Breast epithelium (tissue), 4 donors: ENCODE measurements at regions not wholly inside any gene's neighbourhood (a gene's known extent, or its start where the extent isn't known, plus 50 kb on each side); places are given as distances from the start of the nearest gene placed in this dataset.

Experiments
- DNase-seq, 2 donors: peaks; one replicate each; pipeline ENCODE4 v3.0.0-alpha.2; 2019; ENCODE audit warnings: low spot score in 2 of 2
- H3K27ac ChIP-seq, 2 donors: fragments of 200-600 bp; sonication (generic) in 1 of 2; one replicate each; pipeline ENCODE4 v1.5.1; 2016 to 2019; ENCODE audit warnings: mild to moderate bottlenecking in 1 of 2
- H3K27me3 ChIP-seq, 2 donors: fragments of 200-600 bp; sonication (generic) in 1 of 2; one replicate each; pipeline versions ENCODE4 v1.5.1 to v1.6.0; 2017 to 2019; ENCODE audit warnings: control low read depth in 1 of 2, mild to moderate bottlenecking in 1 of 2
- H3K36me3 ChIP-seq: fragments of 200-600 bp; one replicate; pipeline ENCODE4 v1.5.1; 2019
- H3K4me1 ChIP-seq, 2 donors: fragments of 200-600 bp; sonication (generic); one replicate each; pipeline ENCODE4 v1.5.1; 2016 to 2019; ENCODE audit warnings: control low read depth in 1 of 2
- H3K4me3 ChIP-seq, 3 donors: fragments of 200-600 bp; sonication (generic); 1 replicate in 2 of 3; 2 replicates in 1 of 3; pipeline ENCODE4 v1.5.1; 2016 to 2019; ENCODE audit warnings: mild to moderate bottlenecking in 3 of 3, moderate library complexity in 2 of 3
- H3K9me3 ChIP-seq, 2 donors: fragments of 200-600 bp; sonication (generic) in 1 of 2; one replicate each; pipeline ENCODE4 v1.5.1; 2016 to 2019; ENCODE audit warnings: control low read depth in 1 of 2
- POLR2A ChIP-seq: fragments of 450-650 bp; IDR thresholded peaks from one replicate; pipeline ENCODE4 v1.6.1; 2016; ENCODE audit warnings: antibody characterized with exemption, mild to moderate bottlenecking, moderate library complexity
- POLR2AphosphoS5 ChIP-seq, 3 donors: sonication (generic); formaldehyde crosslinking; IDR thresholded peaks; one replicate each; pipeline ENCODE4 v1.6.1; 2017; ENCODE audit warnings: antibody characterized with exemption in 3 of 3
- intact Hi-C: fragments of 100-400 bp; cut with DNase I; formaldehyde crosslinking; loops from one replicate; pipeline ENCODE4 v1.15.1; 2023; ENCODE audit warnings: low total_unique reads
- TF ChIP-seq, protein P1 (sequence below), 3 donors: fragments of 450-650 bp; IDR thresholded peaks; one replicate each; pipeline ENCODE4 v1.5.1; 2016 to 2017; ENCODE audit warnings: antibody characterized with exemption in 3 of 3, mild to moderate bottlenecking in 3 of 3, moderate library complexity in 3 of 3

DNA sequence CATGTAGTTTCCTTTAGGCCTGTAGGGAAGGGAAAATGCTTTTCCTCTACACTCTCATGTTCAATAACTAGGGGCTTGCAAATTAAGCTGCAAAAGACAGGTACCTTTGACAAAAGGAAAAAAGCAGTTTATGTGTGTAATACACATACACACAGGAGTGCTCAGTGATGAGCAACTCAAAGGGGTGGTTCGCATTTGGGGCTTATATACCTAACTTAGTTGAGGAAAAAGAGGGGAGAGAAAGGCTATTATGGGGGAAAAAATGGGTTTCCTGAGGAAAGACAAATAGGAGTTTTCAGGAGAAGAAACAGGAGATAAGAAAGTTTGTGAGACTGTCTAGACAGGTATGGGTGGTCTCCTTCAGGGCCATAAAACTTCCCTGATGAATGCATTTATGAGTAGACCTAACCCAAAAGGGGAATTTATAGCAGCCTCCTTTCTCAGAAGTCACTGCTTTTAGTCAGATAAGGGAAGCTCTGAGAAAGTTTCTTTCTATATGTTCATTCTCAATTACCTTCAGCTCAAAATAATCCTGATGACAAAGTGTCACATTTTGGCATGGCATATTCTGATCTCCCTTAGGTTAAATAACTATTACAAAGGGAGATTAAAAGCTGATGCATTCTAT, 55.2 kb upstream of the EZH2 start:
- Histone ChIP-seq H3K27ac (no peak overlapping the region), H3K4me3 (no peak overlapping the region), H3K36me3 (no peaks in the 10 kb centered on the region), H3K27me3 (no peaks in the 10 kb centered on the region), H3K9me3 (no peaks in the 10 kb centered on the region), H3K4me1 (no peaks in the 10 kb centered on the region)
- TF ChIP-seq, protein P1, sequence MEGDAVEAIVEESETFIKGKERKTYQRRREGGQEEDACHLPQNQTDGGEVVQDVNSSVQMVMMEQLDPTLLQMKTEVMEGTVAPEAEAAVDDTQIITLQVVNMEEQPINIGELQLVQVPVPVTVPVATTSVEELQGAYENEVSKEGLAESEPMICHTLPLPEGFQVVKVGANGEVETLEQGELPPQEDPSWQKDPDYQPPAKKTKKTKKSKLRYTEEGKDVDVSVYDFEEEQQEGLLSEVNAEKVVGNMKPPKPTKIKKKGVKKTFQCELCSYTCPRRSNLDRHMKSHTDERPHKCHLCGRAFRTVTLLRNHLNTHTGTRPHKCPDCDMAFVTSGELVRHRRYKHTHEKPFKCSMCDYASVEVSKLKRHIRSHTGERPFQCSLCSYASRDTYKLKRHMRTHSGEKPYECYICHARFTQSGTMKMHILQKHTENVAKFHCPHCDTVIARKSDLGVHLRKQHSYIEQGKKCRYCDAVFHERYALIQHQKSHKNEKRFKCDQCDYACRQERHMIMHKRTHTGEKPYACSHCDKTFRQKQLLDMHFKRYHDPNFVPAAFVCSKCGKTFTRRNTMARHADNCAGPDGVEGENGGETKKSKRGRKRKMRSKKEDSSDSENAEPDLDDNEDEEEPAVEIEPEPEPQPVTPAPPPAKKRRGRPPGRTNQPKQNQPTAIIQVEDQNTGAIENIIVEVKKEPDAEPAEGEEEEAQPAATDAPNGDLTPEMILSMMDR (IDR thresholded peaks at IDR 0.05): no peak
- TF ChIP-seq POLR2A (no peak), POLR2AphosphoS5 (IDR thresholded peaks at IDR 0.05) (no peak)
- intact Hi-C loops: no loop called here
- DNase-seq: no peak

DNA sequence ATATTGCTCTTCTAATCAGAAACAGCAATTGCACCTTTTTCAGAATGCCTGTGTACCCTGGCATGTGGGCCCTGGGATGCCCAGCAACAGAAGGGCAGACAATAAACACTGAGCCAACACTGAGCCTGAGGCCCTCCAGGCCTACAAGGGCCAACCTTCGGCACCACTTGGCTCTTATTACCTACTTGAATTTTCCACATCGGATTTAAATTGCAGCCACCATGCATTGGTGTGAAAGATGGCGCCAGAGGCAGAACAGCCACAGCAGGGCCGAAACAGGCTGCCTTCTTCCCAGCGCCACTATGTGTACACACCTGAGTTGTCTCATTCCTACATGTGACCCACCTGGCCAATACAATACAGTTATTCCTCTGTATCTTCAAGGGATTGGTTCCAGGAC, 51.4 kb upstream of the EZH2 start:
- no peaks in the 10 kb centered on the region for H3K9me3 ChIP-seq
- H3K27me3 ChIP-seq: no peaks in the 10 kb centered on the region
- H3K4me1 ChIP-seq: no peaks in the 10 kb centered on the region
- TF ChIP-seq POLR2AphosphoS5 (IDR thresholded peaks at IDR 0.05) (no peak), POLR2A (no peak)
- TF ChIP-seq, protein P1 (IDR thresholded peaks at IDR 0.05): no peak
- no peaks in the 10 kb centered on the region for H3K36me3 ChIP-seq
- intact Hi-C loops: no loop called here
- no peak for DNase-seq
- H3K4me3 ChIP-seq: no peak overlapping the region
- no peak overlapping the region for H3K27ac ChIP-seq
